ENCODE measurements at regions not wholly inside any gene's neighbourhood (a gene's known extent, or its start where the extent isn't known, plus 50 kb on each side); places are given as distances from the start of the nearest gene placed in this dataset.

DNA sequence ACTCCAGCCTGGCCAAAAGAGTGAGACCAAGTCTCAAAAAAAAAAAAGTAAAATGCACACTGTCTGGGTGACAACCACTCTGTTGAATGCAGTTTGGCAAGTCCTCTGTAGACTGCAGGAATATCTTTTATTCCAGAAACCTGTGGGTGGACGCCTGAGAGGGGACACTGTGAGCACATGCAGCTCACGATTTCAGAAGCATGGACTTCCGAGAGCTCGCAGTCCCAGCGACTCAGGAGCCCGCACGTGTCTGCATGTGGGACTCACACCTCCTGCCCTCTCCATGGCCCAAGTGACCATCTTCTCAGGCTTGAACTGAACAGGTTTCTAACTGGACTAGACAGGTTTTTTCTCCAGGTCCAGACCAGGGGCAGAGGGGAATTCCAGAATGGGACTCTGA, 388.6 kb upstream of the IRX2 start:
- TF ChIP-seq, protein P1, sequence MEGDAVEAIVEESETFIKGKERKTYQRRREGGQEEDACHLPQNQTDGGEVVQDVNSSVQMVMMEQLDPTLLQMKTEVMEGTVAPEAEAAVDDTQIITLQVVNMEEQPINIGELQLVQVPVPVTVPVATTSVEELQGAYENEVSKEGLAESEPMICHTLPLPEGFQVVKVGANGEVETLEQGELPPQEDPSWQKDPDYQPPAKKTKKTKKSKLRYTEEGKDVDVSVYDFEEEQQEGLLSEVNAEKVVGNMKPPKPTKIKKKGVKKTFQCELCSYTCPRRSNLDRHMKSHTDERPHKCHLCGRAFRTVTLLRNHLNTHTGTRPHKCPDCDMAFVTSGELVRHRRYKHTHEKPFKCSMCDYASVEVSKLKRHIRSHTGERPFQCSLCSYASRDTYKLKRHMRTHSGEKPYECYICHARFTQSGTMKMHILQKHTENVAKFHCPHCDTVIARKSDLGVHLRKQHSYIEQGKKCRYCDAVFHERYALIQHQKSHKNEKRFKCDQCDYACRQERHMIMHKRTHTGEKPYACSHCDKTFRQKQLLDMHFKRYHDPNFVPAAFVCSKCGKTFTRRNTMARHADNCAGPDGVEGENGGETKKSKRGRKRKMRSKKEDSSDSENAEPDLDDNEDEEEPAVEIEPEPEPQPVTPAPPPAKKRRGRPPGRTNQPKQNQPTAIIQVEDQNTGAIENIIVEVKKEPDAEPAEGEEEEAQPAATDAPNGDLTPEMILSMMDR (IDR thresholded peaks at IDR 0.05) = no peak
- no peak for TF ChIP-seq POLR2A (IDR thresholded peaks at IDR 0.05)
- TF ChIP-seq POLR2AphosphoS5 (IDR thresholded peaks at IDR 0.05) = no peak

All from breast epithelium (tissue), 3 donors.